Gastroesophageal sphincter (tissue), 3 donors: ENCODE measurements at regions not wholly inside any gene's neighbourhood (a gene's known extent, or its start where the extent isn't known, plus 50 kb on each side); places are given as distances from the start of the nearest gene placed in this dataset.

Experiments used
- CTCF ChIP-seq, 4 experiments: fragments of 200-600 bp in 2 of 4; fragments of 450-650 bp in 2 of 4; sonication (generic) in 1 of 4; IDR thresholded peaks; one replicate each; pipeline ENCODE4 v1.5.1; 2017 to 2019; ENCODE audit warnings: antibody characterized with exemption in 4 of 4, mild to moderate bottlenecking in 2 of 4, moderate library complexity in 2 of 4
- POLR2A ChIP-seq, 2 donors: fragments of 450-650 bp; IDR thresholded peaks; one replicate each; pipeline ENCODE4 v1.6.1; 2017; ENCODE audit warnings: antibody characterized with exemption in 2 of 2, mild to moderate bottlenecking in 2 of 2, moderate library complexity in 1 of 2

- TF ChIP-seq POLR2A (IDR thresholded peaks at IDR 0.05): no peak
- TF ChIP-seq CTCF (IDR thresholded peaks at IDR 0.05): no peak
Measured at GRCh38 chr13:40490086-40490758, 176.2 kb downstream of the FOXO1 start.
